Small intestine (tissue), 7 donors: ENCODE measurements at regions not wholly inside any gene's neighbourhood (a gene's known extent, or its start where the extent isn't known, plus 50 kb on each side); places are given as distances from the start of the nearest gene placed in this dataset.
A peak's percentile ranks its signal among the peaks of the same experiment; 100 is the strongest.
"Not testable (repeated sequence)": the region's sequence is repeated elsewhere in the genome, so short reads cannot be mapped to it uniquely, and the experiment has no call there.

Experiments used
- DNase-seq, 2 donors: peaks; one replicate each; pipeline versions ENCODE4 v3.0.0 to v3.0.0-alpha.2; 2013
- FAIRE-seq: peaks from 2 replicates; lab custom pipeline; 2012; peaks lifted over from hg19 to GRCh38; lab: Jason Lieb, UNC
- H3K27ac ChIP-seq, 3 donors: one replicate each; pipeline ENCODE4 v1.5.1; 2013; ENCODE audit warnings: low read length in 2 of 3, mild to moderate bottlenecking in 2 of 3, control low read depth in 1 of 3, inconsistent platforms in 1 of 3, low read depth in 1 of 3, moderate library complexity in 1 of 3
- H3K27me3 ChIP-seq, 3 donors: one replicate each; pipeline ENCODE4 v1.6.1; 2013; ENCODE audit warnings: low read length in 3 of 3, inconsistent platforms in 1 of 3; ENCODE audit not compliant: control insufficient read depth in 3 of 3, insufficient read depth in 3 of 3
- H3K36me3 ChIP-seq, 3 donors: one replicate each; pipeline ENCODE4 v1.6.1; 2013; ENCODE audit warnings: low read length in 3 of 3, inconsistent platforms in 1 of 3, low read depth in 1 of 3, mild to moderate bottlenecking in 1 of 3, moderate library complexity in 1 of 3; ENCODE audit not compliant: control insufficient read depth in 3 of 3, insufficient read depth in 2 of 3
- H3K4me1 ChIP-seq, 3 donors: one replicate each; pipeline ENCODE4 v1.6.1; 2013; ENCODE audit warnings: low read length in 2 of 3, inconsistent platforms in 1 of 3, low read depth in 1 of 3, mild to moderate bottlenecking in 1 of 3, moderate library complexity in 1 of 3; ENCODE audit not compliant: control insufficient read depth in 3 of 3, insufficient read depth in 2 of 3
- H3K4me3 ChIP-seq, 3 donors: one replicate each; pipeline ENCODE4 v1.5.1; 2013; ENCODE audit warnings: low read length in 3 of 3, control low read depth in 1 of 3, inconsistent platforms in 1 of 3, low read depth in 1 of 3, mild to moderate bottlenecking in 1 of 3, moderate library complexity in 1 of 3
- H3K9me3 ChIP-seq, 2 donors: one replicate each; pipeline ENCODE4 v1.6.1; 2013; ENCODE audit warnings: low read depth in 1 of 2, low read length in 1 of 2; ENCODE audit not compliant: control insufficient read depth in 2 of 2, insufficient read depth in 1 of 2
- WGBS, 3 donors: extraction: QIAGEN DNeasy Blood & Tissue Kit; methylation state at CpG; one replicate each; pipeline ENCODE4 v1.1.7; 2013; 5-methylcytosine and 5-hydroxymethylcytosine counted together
- donor health status: healthy with polysubstance abuse.
- donor health status: control.
- donor health status: control.
- donor health status: Bipolar disorder and iron deficiency.
- donor health status: healthy.

GRCh38 chr5:109283086-109283485 is 126.7 kb downstream of the PJA2 start:
- H3K9me3 ChIP-seq = peaks cover 0 to 11% of the 10 kb centered on the region in 2 donors
- 63 to 86% (median 84%) methylated on average over 1 of the region's 1 CpG for WGBS, 3 donors
- not testable (repeated sequence) for H3K4me1 ChIP-seq, FAIRE-seq, H3K36me3 ChIP-seq, H3K27me3 ChIP-seq, H3K27ac ChIP-seq, H3K4me3 ChIP-seq, DNase-seq

- DNase-seq (peak; percentile 5 to 8), FAIRE-seq (no peak)
- 84 to 87% (median 84%) methylated on average over 3 of the region's 3 CpGs for WGBS, 3 donors
- no peak overlapping the region for H3K27ac ChIP-seq
- H3K4me3 ChIP-seq = no peak overlapping the region
- H3K4me1 ChIP-seq = no peaks in the 10 kb centered on the region
- no peaks in the 10 kb centered on the region for H3K27me3 ChIP-seq
- H3K9me3 ChIP-seq = peaks cover 0 to 5% of the 10 kb centered on the region in 2 donors
- H3K36me3 ChIP-seq = no peaks in the 10 kb centered on the region
Observed at GRCh38 chr5:109281136-109281690, 128.6 kb downstream of the PJA2 start.

DNA sequence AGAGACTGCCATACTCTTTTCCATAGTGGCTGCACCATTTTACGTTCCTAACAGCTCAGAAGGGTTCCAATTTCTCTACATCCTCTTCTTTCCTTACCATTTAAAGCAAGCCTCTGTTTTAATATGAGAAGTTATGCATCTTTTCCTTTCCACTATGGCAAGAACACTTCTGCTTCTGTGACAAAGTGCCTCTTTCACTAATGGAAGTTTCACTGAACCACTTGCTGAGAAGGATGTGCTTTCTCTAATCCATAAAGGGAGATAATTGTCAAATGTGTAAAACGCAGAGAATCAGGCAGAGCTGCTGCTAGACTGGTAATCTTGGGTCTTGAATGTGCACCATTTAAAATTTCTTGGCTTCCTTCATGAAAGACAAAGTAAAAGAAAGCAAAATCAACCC is 131.6 kb downstream of the PJA2 start:
- no peak for FAIRE-seq
- Histone ChIP-seq H3K27ac (no peak overlapping the region), H3K36me3 (no peaks in the 10 kb centered on the region), H3K9me3 (peaks cover 0 to 3% of the 10 kb centered on the region in 2 donors), H3K4me3 (no peak overlapping the region), H3K27me3 (no peaks in the 10 kb centered on the region), H3K4me1 (no peaks in the 10 kb centered on the region)
- DNase-seq = no peak
- 76 to 82% (median 79%) methylated on average over 2 of the region's 2 CpGs for whole genome bisulfite sequencing, 3 donors

GRCh38 chr5:109275919-109276318 is 133.9 kb downstream of the PJA2 start:
- Histone ChIP-seq H3K36me3 (no peaks in the 10 kb centered on the region), H3K9me3 (peaks cover 0 to 3% of the 10 kb centered on the region in 2 donors), H3K4me1 (no peaks in the 10 kb centered on the region), H3K27ac (no peak overlapping the region), H3K4me3 (no peak overlapping the region), H3K27me3 (no peaks in the 10 kb centered on the region)
- FAIRE-seq (no peak), DNase-seq (no peak)
- WGBS, 3 donors = 83 to 90% (median 89%) methylated on average over 2 of the region's 2 CpGs

GRCh38 chr5:109273594-109273993 is 136.2 kb downstream of the PJA2 start:
- no peaks in the 10 kb centered on the region for H3K27me3 ChIP-seq
- no peak overlapping the region for H3K27ac ChIP-seq
- no peak for FAIRE-seq
- no peaks in the 10 kb centered on the region for H3K9me3 ChIP-seq
- H3K4me1 ChIP-seq = no peaks in the 10 kb centered on the region
- no peak for DNase-seq
- no peak overlapping the region for H3K4me3 ChIP-seq
- H3K36me3 ChIP-seq = no peaks in the 10 kb centered on the region

- H3K27me3 ChIP-seq = no peaks in the 10 kb centered on the region
- no peak for FAIRE-seq
- 64 to 92% (median 90%) methylated on average over 1 of the region's 1 CpG for WGBS, 3 donors
- no peak overlapping the region for H3K27ac ChIP-seq
- no peak overlapping the region for H3K4me3 ChIP-seq
- H3K4me1 ChIP-seq = no peaks in the 10 kb centered on the region
- DNase-seq = no peak
- no peaks in the 10 kb centered on the region for H3K36me3 ChIP-seq
- H3K9me3 ChIP-seq = peaks cover 0 to 15% of the 10 kb centered on the region in 2 donors
Observed at GRCh38 chr5:109267283-109267682, 142.5 kb downstream of the PJA2 start.

DNA sequence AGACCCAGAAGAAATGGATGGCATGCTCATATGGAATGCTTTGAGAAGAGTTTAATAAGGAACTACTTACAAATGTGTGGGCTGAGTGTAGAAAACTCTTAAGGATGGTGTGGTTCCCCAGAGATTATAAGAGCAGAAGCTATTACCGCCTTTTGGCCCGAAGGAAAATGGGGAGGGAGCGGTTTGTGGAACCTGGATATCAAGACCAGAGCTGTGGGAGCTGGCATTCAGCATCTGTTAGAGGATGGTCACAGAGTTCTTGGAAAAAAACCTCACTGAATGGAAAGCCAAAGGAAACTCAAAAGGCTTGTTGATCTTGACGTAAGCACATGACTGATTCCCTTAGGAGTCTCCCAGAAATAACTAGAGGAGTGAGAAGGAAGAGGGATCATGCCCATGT is 151.0 kb downstream of the PJA2 start:
- DNase-seq = no peak
- WGBS, 3 donors = 88 to 97% (median 94%) methylated on average over 4 of the region's 4 CpGs
- FAIRE-seq = no peak

GRCh38 chr5:109256486-109256885 is 153.3 kb downstream of the PJA2 start:
- WGBS, 3 donors = 92 to 95% (median 92%) methylated on average over 2 of the region's 2 CpGs
- no peak overlapping the region for H3K27ac ChIP-seq
- DNase-seq = no peak
- no peak overlapping the region for H3K4me3 ChIP-seq
- H3K36me3 ChIP-seq = no peaks in the 10 kb centered on the region
- H3K4me1 ChIP-seq = no peaks in the 10 kb centered on the region
- H3K9me3 ChIP-seq = no peaks in the 10 kb centered on the region
- FAIRE-seq = no peak
- no peaks in the 10 kb centered on the region for H3K27me3 ChIP-seq

More for the DNA sequence above, 151.0 kb downstream of the PJA2 start:
- no peaks in the 10 kb centered on the region for H3K36me3 ChIP-seq
- no peaks in the 10 kb centered on the region for H3K27me3 ChIP-seq
- H3K9me3 ChIP-seq = no peaks in the 10 kb centered on the region
- H3K4me3 ChIP-seq = no peak overlapping the region
- no peak overlapping the region for H3K27ac ChIP-seq
- no peaks in the 10 kb centered on the region for H3K4me1 ChIP-seq

DNA sequence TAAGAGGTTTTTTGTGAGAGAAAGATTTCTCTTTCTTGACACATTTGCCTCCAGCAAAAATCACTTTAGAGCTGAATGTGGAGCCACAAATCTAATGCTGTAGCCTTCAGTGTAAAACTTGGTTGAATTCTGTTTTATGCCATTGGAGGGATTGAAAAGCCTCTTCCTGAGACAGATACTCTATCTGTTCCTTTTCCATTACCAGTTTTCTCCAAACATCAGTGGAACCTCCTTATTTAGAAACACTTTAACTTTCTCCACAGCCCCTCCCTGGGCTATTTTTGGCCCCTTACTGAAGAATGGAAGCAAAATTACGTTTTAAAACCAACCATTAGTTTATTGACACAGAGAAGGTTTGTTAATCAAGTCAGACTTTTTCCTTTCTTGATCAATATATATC is 155.3 kb downstream of the PJA2 start:
- H3K4me3 ChIP-seq = no peak overlapping the region
- FAIRE-seq = no peak
- no peak for DNase-seq
- 7 to 40% (median 14%) methylated on average over 1 of the region's 1 CpG for WGBS, 3 donors
- no peaks in the 10 kb centered on the region for H3K27me3 ChIP-seq
- H3K9me3 ChIP-seq = no peaks in the 10 kb centered on the region
- no peak overlapping the region for H3K27ac ChIP-seq
- H3K36me3 ChIP-seq = no peaks in the 10 kb centered on the region
- H3K4me1 ChIP-seq = no peaks in the 10 kb centered on the region
